ENCODE measurements at regions not wholly inside any gene's neighbourhood (a gene's known extent, or its start where the extent isn't known, plus 50 kb on each side); places are given as distances from the start of the nearest gene placed in this dataset.

GRCh38 chr1:212188599-212189351, 96.4 kb upstream of the PPP2R5A start:
- no peak overlapping the region for H3K4me3 Mint-ChIP-seq
- H3K4me2 ChIP-seq = no peak overlapping the region
- no peaks in the 10 kb centered on the region for H3K79me2 ChIP-seq (replicated peaks; ENCODE audit: insufficient read depth)
- no peaks in the 10 kb centered on the region; the same call in 2 of the 3 replicates for H3K9me3 Mint-ChIP-seq
- ATAC-seq = no peak
- no peak overlapping the region for H2AFZ ChIP-seq
- no peak overlapping the region for H3K27ac Mint-ChIP-seq
- H3K27me3 Mint-ChIP-seq (ENCODE audit: insufficient read depth, low read depth, poor library complexity) = no peaks in the 10 kb centered on the region
- no peak overlapping the region for H3K4me3 ChIP-seq
- no peaks in the 10 kb centered on the region; the same call in 2 of the 3 replicates for H3K36me3 Mint-ChIP-seq (ENCODE audit: low read depth)
- no peaks in the 10 kb centered on the region for H3K27me3 ChIP-seq (ENCODE audit: insufficient read depth)
- H4K20me1 ChIP-seq (replicated peaks; ENCODE audit: insufficient read depth) = no peaks in the 10 kb centered on the region
- H3K4me1 Mint-ChIP-seq = 0 out of 3 replicates have a peak, but pooled peaks cover 3% of the 10 kb centered on the region
- H3K4me1 ChIP-seq (ENCODE audit: insufficient read depth) = no peaks in the 10 kb centered on the region
- no peaks in the 10 kb centered on the region for H3F3A ChIP-seq (replicated peaks; ENCODE audit: low read depth)
- no peaks in the 10 kb centered on the region for H3K9me2 ChIP-seq (ENCODE audit: insufficient read depth)
- no peak for DNase-seq (ENCODE audit: low spot score)
- no peak for TF ChIP-seq JUNB (IDR thresholded peaks at IDR 0.05; ENCODE audit: unreplicated experiment)
- TF ChIP-seq CREB1 (CRISPR knock-in tag; IDR thresholded peaks at IDR 0.05; ENCODE audit: low read depth) = no peak
- no peak overlapping the region for H3K27ac ChIP-seq (ENCODE audit: low read depth)
- H3K36me3 ChIP-seq (ENCODE audit: insufficient read depth) = no peaks in the 10 kb centered on the region

DNA sequence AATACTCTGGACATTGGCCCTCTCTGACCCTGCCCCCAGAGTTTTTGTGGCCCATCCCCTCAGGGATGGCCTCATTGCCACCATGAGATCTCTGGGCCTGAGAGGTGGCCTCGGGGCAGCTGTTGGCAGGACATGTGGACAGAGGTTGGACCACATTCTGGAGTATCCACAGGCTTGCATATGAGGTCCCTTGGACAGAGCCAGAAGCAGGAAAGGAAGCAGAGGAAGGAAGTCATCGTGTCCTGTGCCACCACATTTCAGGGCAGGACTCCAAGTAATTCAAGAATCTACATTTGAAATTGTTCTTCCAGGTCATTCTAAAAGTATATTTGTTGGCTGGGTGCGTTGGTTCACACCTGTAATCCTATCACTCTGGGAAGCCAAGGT, 95.9 kb upstream of the PPP2R5A start:
- Histone ChIP-seq H3K9me2 (ENCODE audit: insufficient read depth) (no peaks in the 10 kb centered on the region), H3K79me2 (replicated peaks; ENCODE audit: insufficient read depth) (no peaks in the 10 kb centered on the region), H3K4me2 (no peak overlapping the region), H4K20me1 (replicated peaks; ENCODE audit: insufficient read depth) (no peaks in the 10 kb centered on the region), H2AFZ (no peak overlapping the region), H3K27ac (ENCODE audit: low read depth) (no peak overlapping the region), H3K36me3 (ENCODE audit: insufficient read depth) (no peaks in the 10 kb centered on the region), H3F3A (replicated peaks; ENCODE audit: low read depth) (no peaks in the 10 kb centered on the region), H3K4me3 (no peak overlapping the region), H3K4me1 (ENCODE audit: insufficient read depth) (no peaks in the 10 kb centered on the region), H3K27me3 (ENCODE audit: insufficient read depth) (no peaks in the 10 kb centered on the region)
- ATAC-seq (no peak), DNase-seq (ENCODE audit: low spot score) (no peak)
- Mint-ChIP-seq H3K9me3 (peaks cover under 1% of the 10 kb centered on the region; the same call in 2 of the 3 replicates), H3K4me3 (no peak overlapping the region), H3K27ac (no peak overlapping the region), H3K4me1 (0 out of 3 replicates have a peak, but pooled peaks cover 3% of the 10 kb centered on the region), H3K36me3 (ENCODE audit: low read depth) (no peaks in the 10 kb centered on the region; the same call in 2 of the 3 replicates), H3K27me3 (ENCODE audit: insufficient read depth, low read depth, poor library complexity) (no peaks in the 10 kb centered on the region)
- TF ChIP-seq EZH2 (IDR thresholded peaks at IDR 0.05; ENCODE audit: low read depth, unreplicated experiment) (no peak), POLR2AphosphoS5 (IDR thresholded peaks at IDR 0.05; ENCODE audit: low read depth) (no peak), JUNB (IDR thresholded peaks at IDR 0.05; ENCODE audit: unreplicated experiment) (no peak), ZNF114 (CRISPR knock-in tag; IDR thresholded peaks at IDR 0.05) (no peak), ZNF462 (CRISPR knock-in tag; IDR thresholded peaks at IDR 0.05) (no peak), ZNF331 (CRISPR knock-in tag; IDR thresholded peaks at IDR 0.05; ENCODE audit: low read depth) (no peak), EZH2phosphoT487 (IDR thresholded peaks at IDR 0.05; ENCODE audit: unreplicated experiment) (no peak), REST (IDR thresholded peaks at IDR 0.05; ENCODE audit: unreplicated experiment) (no peak)
- TF ChIP-seq, protein P1, sequence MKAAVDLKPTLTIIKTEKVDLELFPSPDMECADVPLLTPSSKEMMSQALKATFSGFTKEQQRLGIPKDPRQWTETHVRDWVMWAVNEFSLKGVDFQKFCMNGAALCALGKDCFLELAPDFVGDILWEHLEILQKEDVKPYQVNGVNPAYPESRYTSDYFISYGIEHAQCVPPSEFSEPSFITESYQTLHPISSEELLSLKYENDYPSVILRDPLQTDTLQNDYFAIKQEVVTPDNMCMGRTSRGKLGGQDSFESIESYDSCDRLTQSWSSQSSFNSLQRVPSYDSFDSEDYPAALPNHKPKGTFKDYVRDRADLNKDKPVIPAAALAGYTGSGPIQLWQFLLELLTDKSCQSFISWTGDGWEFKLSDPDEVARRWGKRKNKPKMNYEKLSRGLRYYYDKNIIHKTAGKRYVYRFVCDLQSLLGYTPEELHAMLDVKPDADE (IDR thresholded peaks at IDR 0.05) = no peak
